Activated naive CD4-positive, alpha-beta T cell treated with anti-CD3 and anti-CD28 coated beads, Interleukin-2, amount 50 U/mL, for 72 hours (primary cell): ENCODE measurements at regions not wholly inside any gene's neighbourhood (a gene's known extent, or its start where the extent isn't known, plus 50 kb on each side); places are given as distances from the start of the nearest gene placed in this dataset.
"Not testable (repeated sequence)": the region's sequence is repeated elsewhere in the genome, so short reads cannot be mapped to it uniquely, and the experiment has no call there.

Experiments
- ATAC-seq, 2 donors: fragments of 150-1000 bp; cut with Tn5 transposase; 2 replicates each; pipeline ENCODE4 v1.10.0; 2021; ENCODE audit warnings: mild to moderate bottlenecking in 2 of 2, moderate library complexity in 2 of 2
- DNase-seq, 2 donors: peaks; one replicate each; pipeline ENCODE4 v3.0.0; 2021 to 2022; ENCODE audit warnings: low spot score in 2 of 2
- H3K27ac Mint-ChIP-seq, 2 donors: one replicate each; pipeline ENCODE4 v1.8.0; 2022; ENCODE audit warnings: mild to moderate bottlenecking in 2 of 2, mixed read lengths in 2 of 2
- H3K36me3 Mint-ChIP-seq, 2 donors: one replicate each; pipeline ENCODE4 v1.8.0; 2022; ENCODE audit warnings: mixed read lengths in 2 of 2
- H3K9me3 Mint-ChIP-seq, 2 donors: one replicate each; pipeline ENCODE4 v1.8.0; 2022; ENCODE audit warnings: mixed read lengths in 2 of 2

GRCh38 chr1:60965280-60965854 is 117.0 kb upstream of the NFIA start:
- DNase-seq (no peak), ATAC-seq (no peak)
- peaks cover 9 to 13% of the 10 kb centered on the region in 2 donors for H3K9me3 Mint-ChIP-seq
- no peak overlapping the region for H3K27ac Mint-ChIP-seq
- peaks cover 14 to 20% of the 10 kb centered on the region in 2 donors for H3K36me3 Mint-ChIP-seq

GRCh38 chr1:60963167-60963940 is 119.0 kb upstream of the NFIA start:
- no peak for DNase-seq
- H3K36me3 Mint-ChIP-seq, result peaks cover 14 to 20% of the 10 kb centered on the region in 2 donors
- ATAC-seq, result no peak
- H3K27ac Mint-ChIP-seq, result no peak overlapping the region
- H3K9me3 Mint-ChIP-seq, result peaks cover 9 to 13% of the 10 kb centered on the region in 2 donors

GRCh38 chr1:60960891-60961461 is 121.4 kb upstream of the NFIA start:
- DNase-seq, result no peak
- Mint-ChIP-seq H3K27ac (no peak overlapping the region), H3K36me3 (peaks cover 6 to 14% of the 10 kb centered on the region in 2 donors), H3K9me3 (peaks cover 4 to 6% of the 10 kb centered on the region in 2 donors)
- ATAC-seq, result no peak

- Mint-ChIP-seq H3K9me3 (peaks cover 4 to 6% of the 10 kb centered on the region in 2 donors), H3K27ac (no peak overlapping the region), H3K36me3 (peaks cover 3 to 11% of the 10 kb centered on the region in 2 donors)
- no peak for ATAC-seq
- DNase-seq, result no peak
Measured at GRCh38 chr1:60959701-60960100, 122.7 kb upstream of the NFIA start.

GRCh38 chr1:60958001-60958400 is 124.4 kb upstream of the NFIA start:
- H3K27ac Mint-ChIP-seq, result no peak overlapping the region
- peaks cover 0 to 6% of the 10 kb centered on the region in 2 donors for H3K9me3 Mint-ChIP-seq
- no peak for DNase-seq
- peaks cover 0 to 7% of the 10 kb centered on the region in 2 donors for H3K36me3 Mint-ChIP-seq
- ATAC-seq, result no peak

GRCh38 chr1:60956520-60956919 is 125.8 kb upstream of the NFIA start:
- ATAC-seq (no peak), DNase-seq (no peak)
- Mint-ChIP-seq H3K9me3 (peaks cover 0 to 6% of the 10 kb centered on the region in 2 donors), H3K27ac (no peak overlapping the region), H3K36me3 (no peaks in the 10 kb centered on the region)

- Mint-ChIP-seq H3K9me3 (peaks cover 0 to 6% of the 10 kb centered on the region in 2 donors), H3K27ac (no peak overlapping the region), H3K36me3 (no peaks in the 10 kb centered on the region)
- ATAC-seq (no peak), DNase-seq (no peak)
Measured at GRCh38 chr1:60952612-60953111, 129.7 kb upstream of the NFIA start.

GRCh38 chr1:60950224-60951063 is 131.9 kb upstream of the NFIA start:
- no peak for DNase-seq
- H3K27ac Mint-ChIP-seq, result no peak overlapping the region
- H3K36me3 Mint-ChIP-seq, result no peaks in the 10 kb centered on the region
- no peak for ATAC-seq
- H3K9me3 Mint-ChIP-seq, result peaks cover 0 to 6% of the 10 kb centered on the region in 2 donors

- no peak for ATAC-seq
- Mint-ChIP-seq H3K9me3 (peaks cover 0 to 4% of the 10 kb centered on the region in 2 donors), H3K36me3 (no peaks in the 10 kb centered on the region), H3K27ac (no peak overlapping the region)
- no peak for DNase-seq
Measured at GRCh38 chr1:60949826-60950197, 132.5 kb upstream of the NFIA start.

GRCh38 chr1:60949154-60949825 is 133.1 kb upstream of the NFIA start:
- DNase-seq (no peak), ATAC-seq (no peak)
- Mint-ChIP-seq H3K36me3 (no peaks in the 10 kb centered on the region), H3K27ac (no peak overlapping the region), H3K9me3 (no peaks in the 10 kb centered on the region)

GRCh38 chr1:60948486-60948885 is 133.9 kb upstream of the NFIA start:
- Mint-ChIP-seq H3K27ac (no peak overlapping the region), H3K36me3 (no peaks in the 10 kb centered on the region), H3K9me3 (no peaks in the 10 kb centered on the region)
- no peak for ATAC-seq
- DNase-seq, result no peak

- H3K9me3 Mint-ChIP-seq, result no peaks in the 10 kb centered on the region
- H3K27ac Mint-ChIP-seq, result no peak overlapping the region
- no peaks in the 10 kb centered on the region for H3K36me3 Mint-ChIP-seq
- ATAC-seq (no peak), DNase-seq (no peak)
Measured at GRCh38 chr1:60947367-60947766, 135.0 kb upstream of the NFIA start.

GRCh38 chr1:60942896-60943638 is 139.3 kb upstream of the NFIA start:
- Mint-ChIP-seq H3K9me3 (no peaks in the 10 kb centered on the region), H3K36me3 (no peaks in the 10 kb centered on the region), H3K27ac (no peak overlapping the region)
- ATAC-seq, result no peak
- no peak for DNase-seq

- no peak overlapping the region for H3K27ac Mint-ChIP-seq
- no peak for ATAC-seq
Measured at GRCh38 chr1:60942291-60942690, 140.1 kb upstream of the NFIA start.

GRCh38 chr1:60940685-60941084 is 141.7 kb upstream of the NFIA start:
- DNase-seq, ATAC-seq, H3K27ac Mint-ChIP-seq, H3K36me3 Mint-ChIP-seq, H3K9me3 Mint-ChIP-seq: not testable (repeated sequence)

More at GRCh38 chr1:60942291-60942690, 140.1 kb upstream of the NFIA start:
- H3K9me3 Mint-ChIP-seq, result no peaks in the 10 kb centered on the region
- no peak for DNase-seq
- H3K36me3 Mint-ChIP-seq, result no peaks in the 10 kb centered on the region

GRCh38 chr1:60937720-60938119 is 144.6 kb upstream of the NFIA start:
- Mint-ChIP-seq H3K27ac (no peak overlapping the region), H3K9me3 (no peaks in the 10 kb centered on the region), H3K36me3 (no peaks in the 10 kb centered on the region)
- DNase-seq (no peak), ATAC-seq (no peak)
